B cell (primary cell): ENCODE measurements at regions not wholly inside any gene's neighbourhood (a gene's known extent, or its start where the extent isn't known, plus 50 kb on each side); places are given as distances from the start of the nearest gene placed in this dataset.
"Not testable (repeated sequence)": the region's sequence is repeated elsewhere in the genome, so short reads cannot be mapped to it uniquely, and the experiment has no call there.

Experiments
- EZH2 ChIP-seq: IDR thresholded peaks from 2 replicates; pipeline ENCODE4 v1.6.1; 2012; ENCODE audit warnings: borderline replicate concordance, low read depth, mild to moderate bottlenecking, moderate library complexity, low read length; ENCODE audit not compliant: insufficient read depth, poor library complexity, severe bottlenecking
- TF ChIP-seq, protein P1 (sequence below): fragments of 200-600 bp; IDR thresholded peaks from one replicate; pipeline ENCODE4 v1.8.0; 2022; ENCODE audit warnings: antibody characterized with exemption, mild to moderate bottlenecking

- TF ChIP-seq, protein P1, sequence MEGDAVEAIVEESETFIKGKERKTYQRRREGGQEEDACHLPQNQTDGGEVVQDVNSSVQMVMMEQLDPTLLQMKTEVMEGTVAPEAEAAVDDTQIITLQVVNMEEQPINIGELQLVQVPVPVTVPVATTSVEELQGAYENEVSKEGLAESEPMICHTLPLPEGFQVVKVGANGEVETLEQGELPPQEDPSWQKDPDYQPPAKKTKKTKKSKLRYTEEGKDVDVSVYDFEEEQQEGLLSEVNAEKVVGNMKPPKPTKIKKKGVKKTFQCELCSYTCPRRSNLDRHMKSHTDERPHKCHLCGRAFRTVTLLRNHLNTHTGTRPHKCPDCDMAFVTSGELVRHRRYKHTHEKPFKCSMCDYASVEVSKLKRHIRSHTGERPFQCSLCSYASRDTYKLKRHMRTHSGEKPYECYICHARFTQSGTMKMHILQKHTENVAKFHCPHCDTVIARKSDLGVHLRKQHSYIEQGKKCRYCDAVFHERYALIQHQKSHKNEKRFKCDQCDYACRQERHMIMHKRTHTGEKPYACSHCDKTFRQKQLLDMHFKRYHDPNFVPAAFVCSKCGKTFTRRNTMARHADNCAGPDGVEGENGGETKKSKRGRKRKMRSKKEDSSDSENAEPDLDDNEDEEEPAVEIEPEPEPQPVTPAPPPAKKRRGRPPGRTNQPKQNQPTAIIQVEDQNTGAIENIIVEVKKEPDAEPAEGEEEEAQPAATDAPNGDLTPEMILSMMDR, result not testable (repeated sequence)
- TF ChIP-seq EZH2, result not testable (repeated sequence)
Observed at GRCh38 chr6:118701260-118701659, 49.9 kb upstream of the CEP85L start.
